K562 (cell line): ENCODE measurements at regions not wholly inside any gene's neighbourhood (a gene's known extent, or its start where the extent isn't known, plus 50 kb on each side); places are given as distances from the start of the nearest gene placed in this dataset.

Experiments used
- CBX3 ChIP-seq, 2 experiments: IDR thresholded peaks; 1 replicate in 1 of 2; 2 replicates in 1 of 2; pipeline ENCODE4 v1.6.1; 2012; ENCODE audit warnings: inconsistent platforms in 2 of 2, low read length in 2 of 2, borderline replicate concordance in 1 of 2, control low read depth in 1 of 2
- CSDE1 ChIP-seq, 2 experiments: fragments of 450-650 bp; IDR thresholded peaks; 2 replicates each; pipeline ENCODE4 v1.6.1; 2016; ENCODE audit warnings: mild to moderate bottlenecking in 1 of 2
- NCOA1 ChIP-seq: fragments of 450-650 bp; IDR thresholded peaks from 2 replicates; pipeline ENCODE4 v1.6.1; 2016; ENCODE audit warnings: low read depth
- PCBP1 ChIP-seq: fragments of 200-400 bp; formaldehyde crosslinking; IDR thresholded peaks from 2 replicates; pipeline ENCODE4 v1.6.1; 2018; ENCODE audit warnings: mild to moderate bottlenecking, low read depth, low read length; ENCODE audit not compliant: poor library complexity, severe bottlenecking
- SUPT5H ChIP-seq: fragments of 450-650 bp; IDR thresholded peaks from 2 replicates; pipeline ENCODE4 v1.6.1; 2016
- ZNF583 ChIP-seq: fragments of 250-450 bp; sonication (Bioruptor Pico); IDR thresholded peaks from 2 replicates; pipeline ENCODE4 v1.4.0; 2020
- TF ChIP-seq, protein P1 (sequence below), 2 experiments: fragments of 450-650 bp in 1 of 2; sonication (generic) in 1 of 2; formaldehyde crosslinking in 1 of 2; IDR thresholded peaks; 2 replicates each; pipeline versions ENCODE4 v1.7.1 to v1.9.0; 2016 to 2022; ENCODE audit warnings: inconsistent platforms in 1 of 2, mild to moderate bottlenecking in 1 of 2, missing genetic modification reagents in 1 of 2
- TF ChIP-seq, protein P2 (sequence below): fragments of 250-450 bp; sonication (Bioruptor Pico); IDR thresholded peaks from 2 replicates; pipeline ENCODE4 v1.8.0; 2021; ENCODE audit warnings: mild to moderate bottlenecking, moderate library complexity

GRCh38 chr11:30116512-30116911 is 99.7 kb upstream of the KCNA4 start (continued):
- TF ChIP-seq, protein P1, sequence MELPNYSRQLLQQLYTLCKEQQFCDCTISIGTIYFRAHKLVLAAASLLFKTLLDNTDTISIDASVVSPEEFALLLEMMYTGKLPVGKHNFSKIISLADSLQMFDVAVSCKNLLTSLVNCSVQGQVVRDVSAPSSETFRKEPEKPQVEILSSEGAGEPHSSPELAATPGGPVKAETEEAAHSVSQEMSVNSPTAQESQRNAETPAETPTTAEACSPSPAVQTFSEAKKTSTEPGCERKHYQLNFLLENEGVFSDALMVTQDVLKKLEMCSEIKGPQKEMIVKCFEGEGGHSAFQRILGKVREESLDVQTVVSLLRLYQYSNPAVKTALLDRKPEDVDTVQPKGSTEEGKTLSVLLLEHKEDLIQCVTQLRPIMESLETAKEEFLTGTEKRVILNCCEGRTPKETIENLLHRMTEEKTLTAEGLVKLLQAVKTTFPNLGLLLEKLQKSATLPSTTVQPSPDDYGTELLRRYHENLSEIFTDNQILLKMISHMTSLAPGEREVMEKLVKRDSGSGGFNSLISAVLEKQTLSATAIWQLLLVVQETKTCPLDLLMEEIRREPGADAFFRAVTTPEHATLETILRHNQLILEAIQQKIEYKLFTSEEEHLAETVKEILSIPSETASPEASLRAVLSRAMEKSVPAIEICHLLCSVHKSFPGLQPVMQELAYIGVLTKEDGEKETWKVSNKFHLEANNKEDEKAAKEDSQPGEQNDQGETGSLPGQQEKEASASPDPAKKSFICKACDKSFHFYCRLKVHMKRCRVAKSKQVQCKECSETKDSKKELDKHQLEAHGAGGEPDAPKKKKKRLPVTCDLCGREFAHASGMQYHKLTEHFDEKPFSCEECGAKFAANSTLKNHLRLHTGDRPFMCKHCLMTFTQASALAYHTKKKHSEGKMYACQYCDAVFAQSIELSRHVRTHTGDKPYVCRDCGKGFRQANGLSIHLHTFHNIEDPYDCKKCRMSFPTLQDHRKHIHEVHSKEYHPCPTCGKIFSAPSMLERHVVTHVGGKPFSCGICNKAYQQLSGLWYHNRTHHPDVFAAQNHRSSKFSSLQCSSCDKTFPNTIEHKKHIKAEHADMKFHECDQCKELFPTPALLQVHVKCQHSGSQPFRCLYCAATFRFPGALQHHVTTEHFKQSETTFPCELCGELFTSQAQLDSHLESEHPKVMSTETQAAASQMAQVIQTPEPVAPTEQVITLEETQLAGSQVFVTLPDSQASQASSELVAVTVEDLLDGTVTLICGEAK (IDR thresholded peaks at IDR 0.05): no peak
- TF ChIP-seq, protein P1 (CRISPR knock-in tag; IDR thresholded peaks at IDR 0.05): no peak
- no peak for TF ChIP-seq PCBP1
- TF ChIP-seq, protein P2, sequence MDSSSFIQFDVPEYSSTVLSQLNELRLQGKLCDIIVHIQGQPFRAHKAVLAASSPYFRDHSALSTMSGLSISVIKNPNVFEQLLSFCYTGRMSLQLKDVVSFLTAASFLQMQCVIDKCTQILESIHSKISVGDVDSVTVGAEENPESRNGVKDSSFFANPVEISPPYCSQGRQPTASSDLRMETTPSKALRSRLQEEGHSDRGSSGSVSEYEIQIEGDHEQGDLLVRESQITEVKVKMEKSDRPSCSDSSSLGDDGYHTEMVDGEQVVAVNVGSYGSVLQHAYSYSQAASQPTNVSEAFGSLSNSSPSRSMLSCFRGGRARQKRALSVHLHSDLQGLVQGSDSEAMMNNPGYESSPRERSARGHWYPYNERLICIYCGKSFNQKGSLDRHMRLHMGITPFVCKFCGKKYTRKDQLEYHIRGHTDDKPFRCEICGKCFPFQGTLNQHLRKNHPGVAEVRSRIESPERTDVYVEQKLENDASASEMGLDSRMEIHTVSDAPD (CRISPR knock-in tag): no peak
- no peak for TF ChIP-seq ZNF583 (CRISPR knock-in tag)
- no peak for TF ChIP-seq SUPT5H
- no peak for TF ChIP-seq NCOA1
- TF ChIP-seq CBX3 (IDR thresholded peaks at IDR 0.05; ENCODE audit: borderline replicate concordance in 1 of 2, low read length in 2 of 2): no peak
- no peak for TF ChIP-seq CSDE1 (IDR thresholded peaks at IDR 0.05)
